Calu3 (cell line): ENCODE measurements at regions not wholly inside any gene's neighbourhood (a gene's known extent, or its start where the extent isn't known, plus 50 kb on each side); places are given as distances from the start of the nearest gene placed in this dataset.
"Not testable (repeated sequence)": the region's sequence is repeated elsewhere in the genome, so short reads cannot be mapped to it uniquely, and the experiment has no call there.

Source experiments
- BruUV-seq: library from RNA; stranded (reverse); fragments of 400-500 nt; replicated peaks from 2 replicates; lab custom pipeline; 2021; lab: Mats Ljungman, UMichigan
- CTCF ChIA-PET: fragments of 300-600 bp; sonication (Branson Sonifier 250); formaldehyde crosslinking; loops from one replicate; lab custom pipeline; 2022; ENCODE audit warnings: antibody characterized with exemption; lab: Charles Lee
- DNase-seq: peaks from one replicate; pipeline ENCODE4 v3.0.0; 2022
- H3K27ac Mint-ChIP-seq: one replicate; pipeline ENCODE4 v1.8.0; 2022; ENCODE audit warnings: mixed read lengths; ENCODE audit not compliant: unreplicated experiment
- H3K27me3 Mint-ChIP-seq: one replicate; pipeline ENCODE4 v1.8.0; 2022; ENCODE audit warnings: mixed read lengths; ENCODE audit not compliant: unreplicated experiment
- H3K36me3 Mint-ChIP-seq: one replicate; pipeline ENCODE4 v1.8.0; 2022; ENCODE audit warnings: mild to moderate bottlenecking, moderate library complexity, mixed read lengths; ENCODE audit not compliant: insufficient read depth, unreplicated experiment
- H3K4me1 Mint-ChIP-seq: one replicate; pipeline ENCODE4 v1.8.0; 2022; ENCODE audit warnings: mild to moderate bottlenecking, low read depth, mixed read lengths; ENCODE audit not compliant: unreplicated experiment
- H3K4me3 Mint-ChIP-seq: one replicate; pipeline ENCODE4 v1.8.0; 2022; ENCODE audit warnings: mild to moderate bottlenecking, low read depth, moderate library complexity, mixed read lengths; ENCODE audit not compliant: unreplicated experiment
- H3K9me3 Mint-ChIP-seq: one replicate; pipeline ENCODE4 v1.8.0; 2022; ENCODE audit warnings: low read depth, mixed read lengths; ENCODE audit not compliant: unreplicated experiment
- CTCF ChIP-seq: fragments of 200-600 bp; IDR thresholded peaks from one replicate; pipeline ENCODE4 v1.8.0; 2022; ENCODE audit warnings: antibody characterized with exemption; ENCODE audit not compliant: unreplicated experiment
- intact Hi-C: fragments of 100-400 bp; cut with micrococcal nuclease; formaldehyde crosslinking; loops from one replicate; pipeline ENCODE4 v1.10.0; 2022; ENCODE audit not compliant: unreplicated experiment

- H3K27ac Mint-ChIP-seq, result no peak overlapping the region
- CTCF ChIA-PET, result no interaction called here
- intact Hi-C loops, result no loop called here
- no TSS peak for BruUV-seq
- H3K4me3 Mint-ChIP-seq, result no peak overlapping the region
- DNase-seq, result no peak
- H3K4me1 Mint-ChIP-seq, result no peaks in the 10 kb centered on the region
- no peak for TF ChIP-seq CTCF
- H3K27me3 Mint-ChIP-seq, result no peaks in the 10 kb centered on the region
- H3K36me3 Mint-ChIP-seq, result no peaks in the 10 kb centered on the region
- no peaks in the 10 kb centered on the region for H3K9me3 Mint-ChIP-seq
These were observed 940.2 kb upstream of the MDGA2 start for GRCh38 chr14:48615618-48616017.

- no peaks in the 10 kb centered on the region for H3K36me3 Mint-ChIP-seq
- H3K4me3 Mint-ChIP-seq, result no peak overlapping the region
- CTCF ChIA-PET, result no interaction called here
- no peak for TF ChIP-seq CTCF
- no peaks in the 10 kb centered on the region for H3K4me1 Mint-ChIP-seq
- BruUV-seq, result no TSS peak
- peaks cover 3% of the 10 kb centered on the region for H3K9me3 Mint-ChIP-seq
- H3K27me3 Mint-ChIP-seq, result no peaks in the 10 kb centered on the region
- no peak overlapping the region for H3K27ac Mint-ChIP-seq
- no peak for DNase-seq
- intact Hi-C loops, result no loop called here
These were observed 938.6 kb upstream of the MDGA2 start for GRCh38 chr14:48614003-48614402.

GRCh38 chr14:48606960-48607359, 931.6 kb upstream of the MDGA2 start:
- DNase-seq, H3K36me3 Mint-ChIP-seq, H3K27ac Mint-ChIP-seq, H3K27me3 Mint-ChIP-seq, intact Hi-C loops, BruUV-seq, H3K4me3 Mint-ChIP-seq, CTCF ChIA-PET, H3K4me1 Mint-ChIP-seq: not testable (repeated sequence)
- peaks cover 15% of the 10 kb centered on the region for H3K9me3 Mint-ChIP-seq

GRCh38 chr14:48598458-48598857, 923.1 kb upstream of the MDGA2 start:
- Mint-ChIP-seq H3K4me3 (no peak overlapping the region), H3K9me3 (peaks cover 2% of the 10 kb centered on the region), H3K36me3 (no peaks in the 10 kb centered on the region), H3K27ac (no peak overlapping the region), H3K4me1 (no peaks in the 10 kb centered on the region), H3K27me3 (no peaks in the 10 kb centered on the region)
- BruUV-seq, result no TSS peak
- no peak for DNase-seq
- intact Hi-C loops, result no loop called here
- TF ChIP-seq CTCF, result no peak
- CTCF ChIA-PET, result no interaction called here

GRCh38 chr14:48586099-48586498, 910.7 kb upstream of the MDGA2 start:
- DNase-seq, result no peak
- intact Hi-C loops, result no loop called here
- Mint-ChIP-seq H3K4me3 (no peak overlapping the region), H3K27ac (no peak overlapping the region), H3K36me3 (no peaks in the 10 kb centered on the region), H3K27me3 (no peaks in the 10 kb centered on the region), H3K4me1 (no peaks in the 10 kb centered on the region), H3K9me3 (peaks cover 4% of the 10 kb centered on the region)
- BruUV-seq, result no TSS peak
- TF ChIP-seq CTCF, result no peak
- CTCF ChIA-PET, result no interaction called here
